RWPE2 (cell line): ENCODE measurements at regions not wholly inside any gene's neighbourhood (a gene's known extent, or its start where the extent isn't known, plus 50 kb on each side); places are given as distances from the start of the nearest gene placed in this dataset.
"Not testable (repeated sequence)": the region's sequence is repeated elsewhere in the genome, so short reads cannot be mapped to it uniquely, and the experiment has no call there.

Experiments
- ATAC-seq: fragments of 200-7000 bp; cut with Tn5 transposase; 3 replicates; pipeline ENCODE4 v1.9.1; 2021; ENCODE audit warnings: low read depth
- DNase-seq: peaks from one replicate; pipeline ENCODE4 v3.0.0-alpha.2; 2020; ENCODE audit warnings: low spot score
- H3K27ac ChIP-seq: fragments of 450-650 bp; 2 replicates; pipeline ENCODE4 v1.5.1; 2017; ENCODE audit warnings: mild to moderate bottlenecking; ENCODE audit not compliant: poor library complexity, severe bottlenecking
- H3K27me3 ChIP-seq: fragments of 250-450 bp; sonication (Bioruptor Pico); 2 replicates; pipeline ENCODE4 v1.5.1; 2021; ENCODE audit warnings: mild to moderate bottlenecking, moderate library complexity; ENCODE audit not compliant: insufficient read depth, poor library complexity, severe bottlenecking
- H3K36me3 ChIP-seq: fragments of 250-450 bp; sonication (Bioruptor Pico); 2 replicates; pipeline ENCODE4 v1.5.1; 2020; ENCODE audit warnings: low read depth, mild to moderate bottlenecking, moderate library complexity
- H3K4me1 ChIP-seq: fragments of 250-450 bp; sonication (Bioruptor Pico); 2 replicates; pipeline ENCODE4 v1.5.1; 2021; ENCODE audit warnings: mild to moderate bottlenecking, moderate library complexity; ENCODE audit not compliant: insufficient read depth, poor library complexity, severe bottlenecking
- H3K4me3 ChIP-seq: fragments of 250-450 bp; sonication (Bioruptor Pico); 2 replicates; pipeline ENCODE4 v1.5.1; 2021; ENCODE audit warnings: mild to moderate bottlenecking, moderate library complexity; ENCODE audit not compliant: severe bottlenecking
- H3K9me3 ChIP-seq: fragments of 250-450 bp; sonication (Bioruptor Pico); 2 replicates; pipeline ENCODE4 v1.5.1; 2021; ENCODE audit warnings: mild to moderate bottlenecking, moderate library complexity; ENCODE audit not compliant: severe bottlenecking
- CTCF ChIP-seq: fragments of 450-650 bp; IDR thresholded peaks from one replicate; pipeline ENCODE4 v1.5.1; 2017; ENCODE audit warnings: mild to moderate bottlenecking, moderate library complexity; ENCODE audit not compliant: poor library complexity, severe bottlenecking

GRCh38 chr5:74450095-74450494 is 190.4 kb downstream of the ENC1 start:
- DNase-seq (no peak), ATAC-seq (no peak)
- H3K36me3 ChIP-seq, result no peaks in the 10 kb centered on the region
- H3K9me3 ChIP-seq, result no peaks in the 10 kb centered on the region
- no peak for TF ChIP-seq CTCF
- H3K27ac ChIP-seq, result no peak overlapping the region
- H3K4me1 ChIP-seq, result no peaks in the 10 kb centered on the region
- no peak overlapping the region for H3K4me3 ChIP-seq
- H3K27me3 ChIP-seq, result no peaks in the 10 kb centered on the region

DNA sequence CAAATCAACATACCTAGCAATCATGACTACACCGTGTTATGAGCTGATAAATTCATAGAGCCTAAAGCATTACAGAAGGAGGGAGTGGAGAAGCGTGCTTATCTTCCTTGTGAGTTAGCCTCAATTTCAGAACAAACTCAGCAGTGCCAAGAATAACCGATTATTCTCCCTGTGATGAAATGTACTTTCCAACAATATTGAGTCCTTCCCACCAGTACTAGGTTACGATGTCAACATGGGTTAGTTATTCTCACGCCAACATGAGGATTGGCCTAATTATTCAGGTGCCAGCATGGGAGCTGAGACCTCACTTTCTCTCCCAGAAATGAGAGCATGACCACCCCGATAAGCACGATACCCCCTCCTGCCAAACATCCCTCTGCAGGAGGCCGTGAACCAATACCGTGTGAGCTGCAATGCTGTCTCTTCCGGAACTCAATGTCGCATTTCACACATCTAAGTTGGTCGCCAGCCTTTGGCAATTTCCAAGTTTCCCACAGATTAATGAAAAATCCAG is 193.7 kb downstream of the ENC1 start:
- TF ChIP-seq CTCF, result no peak
- no peak for DNase-seq

DNA sequence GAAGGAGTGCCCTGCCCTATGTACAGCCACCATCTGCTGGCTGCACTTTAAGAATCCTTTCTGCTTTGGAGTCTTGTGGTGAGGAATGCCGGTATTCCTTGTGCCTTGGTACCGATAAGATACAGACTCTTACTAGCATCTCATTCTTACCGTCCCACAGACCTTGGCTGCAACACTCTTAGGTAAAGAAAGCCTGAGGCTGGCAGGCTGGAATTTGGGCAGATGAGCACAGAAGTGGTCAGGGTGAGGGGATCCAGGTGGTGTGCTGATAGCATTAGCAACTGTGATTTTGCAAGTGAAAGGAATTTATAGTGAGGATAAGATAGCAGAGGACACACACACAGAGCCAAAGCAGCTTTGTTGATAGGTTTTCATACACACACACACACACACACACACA is 198.1 kb downstream of the ENC1 start:
- ATAC-seq, result no peak
- Histone ChIP-seq H3K36me3 (no peaks in the 10 kb centered on the region), H3K4me1 (no peaks in the 10 kb centered on the region), H3K9me3 (no peaks in the 10 kb centered on the region), H3K4me3 (no peak overlapping the region), H3K27me3 (no peaks in the 10 kb centered on the region), H3K27ac (no peak overlapping the region)
- DNase-seq, result no peak
- no peak for TF ChIP-seq CTCF

More for the DNA sequence above, 193.7 kb downstream of the ENC1 start:
- Histone ChIP-seq H3K36me3 (no peaks in the 10 kb centered on the region), H3K27ac (no peak overlapping the region), H3K4me1 (no peaks in the 10 kb centered on the region), H3K9me3 (no peaks in the 10 kb centered on the region), H3K4me3 (no peak overlapping the region), H3K27me3 (no peaks in the 10 kb centered on the region)
- no peak for ATAC-seq

GRCh38 chr5:74441616-74442015 is 198.9 kb downstream of the ENC1 start:
- DNase-seq (no peak), ATAC-seq (no peak)
- H3K36me3 ChIP-seq, result no peaks in the 10 kb centered on the region
- H3K27ac ChIP-seq, result no peak overlapping the region
- H3K9me3 ChIP-seq, result no peaks in the 10 kb centered on the region
- no peak overlapping the region for H3K4me3 ChIP-seq
- no peak for TF ChIP-seq CTCF
- H3K4me1 ChIP-seq, result no peaks in the 10 kb centered on the region
- no peaks in the 10 kb centered on the region for H3K27me3 ChIP-seq

GRCh38 chr5:74440341-74440740 is 200.2 kb downstream of the ENC1 start:
- Histone ChIP-seq H3K27ac (no peak overlapping the region), H3K4me3 (no peak overlapping the region), H3K36me3 (no peaks in the 10 kb centered on the region), H3K9me3 (no peaks in the 10 kb centered on the region), H3K27me3 (no peaks in the 10 kb centered on the region), H3K4me1 (no peaks in the 10 kb centered on the region)
- TF ChIP-seq CTCF, result no peak
- DNase-seq (no peak), ATAC-seq (no peak)

DNA sequence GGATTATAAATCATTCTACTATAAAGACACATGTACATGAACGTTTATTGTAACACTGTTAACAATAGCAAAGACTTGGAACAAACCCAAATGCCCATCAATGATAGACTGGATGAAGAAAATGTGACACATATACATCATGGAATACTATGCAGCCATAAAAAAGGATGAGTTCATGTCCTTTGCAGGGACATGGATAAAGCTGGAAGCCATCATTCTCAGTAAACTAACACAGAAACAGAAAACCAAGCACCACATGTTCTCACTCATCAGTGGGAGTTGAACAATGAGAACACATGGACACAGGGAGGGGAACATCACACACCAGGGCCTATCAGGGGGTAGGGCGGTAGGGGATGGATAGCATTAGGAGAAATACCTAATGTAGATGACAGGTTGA is 202.7 kb downstream of the ENC1 start:
- ATAC-seq, H3K27ac ChIP-seq, H3K9me3 ChIP-seq, H3K4me3 ChIP-seq, DNase-seq, H3K36me3 ChIP-seq, H3K27me3 ChIP-seq: not testable (repeated sequence)
- peaks cover 18% of the 10 kb centered on the region for H3K4me1 ChIP-seq
